Caki2 (cell line): ENCODE measurements at regions not wholly inside any gene's neighbourhood (a gene's known extent, or its start where the extent isn't known, plus 50 kb on each side); places are given as distances from the start of the nearest gene placed in this dataset.
A peak's percentile ranks its signal among the peaks of the same experiment; 100 is the strongest.

Source experiments
- DNase-seq: peaks from one replicate; pipeline ENCODE4 v3.0.0-alpha.2; 2015; ENCODE audit warnings: low read depth
- in situ Hi-C: cut with HindIII; loops from 2 replicates; pipeline ENCODE4 v1.10.0; 2016; ENCODE audit warnings: low sequenced_read_pairs, low pct_unique_long_range_greater_than_20kb, mixed read lengths

DNA sequence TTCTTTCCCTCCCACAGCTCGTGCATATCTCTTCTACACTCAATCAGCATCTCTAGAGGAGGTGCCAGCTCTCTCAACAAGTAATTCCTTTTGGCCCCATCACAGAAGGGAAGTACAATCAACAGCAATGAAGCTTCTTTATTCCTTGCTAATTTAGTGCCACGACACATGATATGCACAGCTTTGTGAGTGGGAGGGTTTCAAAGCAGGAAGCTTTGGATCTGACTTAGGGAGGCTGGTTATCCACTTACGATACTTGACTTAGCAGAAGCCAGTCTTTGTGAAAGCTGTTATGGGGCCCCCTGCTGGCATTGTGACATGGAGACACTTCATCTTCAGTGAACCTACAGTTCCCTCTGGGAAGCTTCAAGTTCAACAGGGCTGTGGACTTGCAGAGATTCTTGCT is 81.0 kb downstream of the TMEM100 start:
- in situ Hi-C loops = no loop called here
- peak; percentile 14 for DNase-seq

GRCh38 chr17:55639096-55639495 is 83.6 kb downstream of the TMEM100 start:
- in situ Hi-C loops = no loop called here

GRCh38 chr17:55635253-55635914 is 87.3 kb downstream of the TMEM100 start:
- in situ Hi-C loops = no loop called here
- DNase-seq = no peak

More at GRCh38 chr17:55639096-55639495, 83.6 kb downstream of the TMEM100 start:
- DNase-seq = no peak

DNA sequence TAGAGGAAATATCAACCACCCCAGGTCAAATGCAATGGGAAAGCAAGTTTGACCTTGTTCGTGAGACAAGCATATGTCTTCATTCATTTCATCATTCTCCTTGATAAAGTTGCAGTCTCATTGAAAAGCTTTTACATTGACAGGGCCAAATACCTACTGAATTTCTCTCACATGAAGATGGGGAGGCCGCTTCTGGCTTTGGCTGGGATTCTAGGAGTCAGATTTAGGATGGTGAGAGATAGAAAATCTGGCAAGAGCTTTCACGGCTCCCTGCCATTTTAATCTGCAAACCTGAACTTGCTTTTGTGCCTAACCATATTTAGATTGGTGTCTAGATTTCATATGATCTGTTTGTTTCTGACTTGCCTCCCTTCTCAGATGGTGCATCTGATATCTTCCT is 88.0 kb downstream of the TMEM100 start:
- DNase-seq = no peak
- in situ Hi-C loops = no loop called here

- no peak for DNase-seq
- in situ Hi-C loops = no loop called here
These were observed 89.8 kb downstream of the TMEM100 start for GRCh38 chr17:55632893-55633292.

DNA sequence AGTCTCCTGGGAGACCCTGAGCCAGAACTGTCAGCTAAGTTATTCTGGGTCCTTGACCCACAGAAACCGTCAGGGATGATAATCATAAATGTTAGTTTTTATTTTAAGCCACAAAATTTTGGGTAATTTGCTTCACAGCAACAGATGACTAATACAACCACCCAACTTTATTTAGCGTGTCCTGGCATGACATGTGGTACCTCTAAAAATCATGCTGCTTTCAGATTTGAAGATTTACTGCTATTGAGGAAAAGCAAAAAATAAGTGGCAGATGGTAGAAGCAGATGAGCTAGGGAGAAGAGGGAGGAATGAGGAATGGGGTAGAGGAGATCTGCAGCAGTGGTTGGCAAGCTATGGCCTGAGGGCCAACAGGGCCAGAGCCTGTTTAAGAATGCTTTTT is 90.4 kb downstream of the TMEM100 start:
- no peak for DNase-seq
- in situ Hi-C loops = no loop called here

GRCh38 chr17:55629995-55630394 is 92.7 kb downstream of the TMEM100 start:
- in situ Hi-C loops = no loop called here
- DNase-seq = no peak

DNA sequence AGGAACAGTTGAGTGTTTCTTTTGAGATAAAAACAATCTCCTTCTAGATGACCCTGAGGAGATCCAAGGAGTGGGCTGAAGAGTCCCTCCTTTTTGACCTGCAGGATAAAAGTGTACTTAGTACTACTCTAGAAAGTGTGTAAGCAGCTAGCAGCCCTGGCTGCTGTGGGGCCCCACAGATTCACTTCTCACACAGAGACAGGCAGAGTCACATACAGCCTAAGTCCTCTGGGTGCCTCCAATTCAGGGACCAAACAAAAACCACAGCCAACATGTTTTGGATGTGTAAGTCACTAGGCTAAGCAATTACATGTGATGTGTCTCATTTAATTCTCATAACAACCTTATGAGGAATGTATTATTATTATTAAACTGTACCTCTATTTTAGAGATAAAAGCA is 97.1 kb downstream of the TMEM100 start:
- DNase-seq = no peak
- in situ Hi-C loops = no loop called here

GRCh38 chr17:55624772-55625433 is 97.8 kb downstream of the TMEM100 start:
- in situ Hi-C loops = no loop called here
- no peak for DNase-seq

DNA sequence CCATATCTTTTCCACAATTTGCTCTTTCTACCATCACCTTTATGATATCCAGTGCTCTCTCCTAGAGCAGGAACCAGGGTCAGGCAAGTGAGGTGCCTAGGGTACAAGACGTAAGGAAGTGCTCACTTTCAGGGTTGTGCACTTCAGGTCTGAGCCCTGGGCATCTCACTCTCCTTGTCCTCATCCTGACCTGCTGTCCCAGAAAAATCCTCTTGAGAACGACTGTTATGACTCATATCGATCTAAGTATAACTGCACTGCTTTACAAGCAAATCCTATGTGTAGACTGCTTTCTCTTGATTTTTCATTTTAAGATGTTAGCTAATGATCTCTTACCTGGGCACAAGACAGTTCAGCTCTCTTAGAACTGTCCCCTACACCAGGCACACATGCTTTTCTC is 100.1 kb downstream of the TMEM100 start:
- in situ Hi-C loops = no loop called here
- DNase-seq = no peak

- in situ Hi-C loops = no loop called here
- DNase-seq = no peak
These were observed 101.7 kb downstream of the TMEM100 start for GRCh38 chr17:55620945-55621344.

DNA sequence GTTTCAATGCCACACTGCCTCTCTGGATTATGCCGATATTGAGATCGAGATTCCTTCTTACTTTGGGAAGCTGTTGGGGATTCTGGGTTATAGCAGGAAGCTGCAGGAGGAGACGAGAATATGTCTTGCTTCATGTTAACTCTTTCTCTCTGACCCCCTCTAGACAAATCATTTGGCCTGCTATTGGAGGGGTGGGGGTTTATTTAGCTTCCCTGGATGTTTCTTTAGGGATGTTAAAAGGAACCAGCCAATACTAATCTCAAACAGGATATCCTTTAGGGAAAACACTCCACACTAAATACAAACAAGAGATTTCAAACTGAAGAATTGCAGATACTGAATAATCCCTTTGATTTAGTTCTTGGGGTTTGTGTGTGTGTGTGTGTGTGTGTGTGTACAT is 102.6 kb downstream of the TMEM100 start:
- DNase-seq = no peak
- in situ Hi-C loops = no loop called here

GRCh38 chr17:55617441-55617840 is 105.2 kb downstream of the TMEM100 start:
- in situ Hi-C loops = no loop called here
- no peak for DNase-seq

- in situ Hi-C loops = no loop called here
- no peak for DNase-seq
These were observed 102.8 kb upstream of the SMIM36 start for GRCh38 chr17:55614061-55614460.

DNA sequence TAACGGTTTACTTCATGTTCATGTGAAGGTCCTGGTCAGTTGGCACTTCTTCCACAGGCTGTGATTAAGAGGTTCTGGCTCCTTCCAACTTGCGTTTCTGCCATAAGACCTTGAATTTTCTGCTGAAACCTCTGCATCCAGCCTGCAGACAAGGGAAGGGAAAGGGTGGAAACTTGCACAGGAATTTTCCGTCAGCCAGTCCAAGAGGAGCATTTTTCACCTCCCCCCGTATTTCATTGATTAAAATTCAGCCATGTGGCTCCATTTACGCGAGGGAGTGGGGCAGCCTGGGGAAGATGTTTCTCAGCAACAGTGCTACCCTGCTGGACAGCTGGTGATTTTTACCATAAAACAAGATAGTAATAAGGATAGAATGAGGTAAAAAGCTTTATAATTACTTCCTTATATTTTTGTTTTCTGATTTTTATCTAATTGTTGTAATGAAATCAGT is 101.5 kb upstream of the SMIM36 start:
- no peak for DNase-seq
- in situ Hi-C loops = no loop called here

DNA sequence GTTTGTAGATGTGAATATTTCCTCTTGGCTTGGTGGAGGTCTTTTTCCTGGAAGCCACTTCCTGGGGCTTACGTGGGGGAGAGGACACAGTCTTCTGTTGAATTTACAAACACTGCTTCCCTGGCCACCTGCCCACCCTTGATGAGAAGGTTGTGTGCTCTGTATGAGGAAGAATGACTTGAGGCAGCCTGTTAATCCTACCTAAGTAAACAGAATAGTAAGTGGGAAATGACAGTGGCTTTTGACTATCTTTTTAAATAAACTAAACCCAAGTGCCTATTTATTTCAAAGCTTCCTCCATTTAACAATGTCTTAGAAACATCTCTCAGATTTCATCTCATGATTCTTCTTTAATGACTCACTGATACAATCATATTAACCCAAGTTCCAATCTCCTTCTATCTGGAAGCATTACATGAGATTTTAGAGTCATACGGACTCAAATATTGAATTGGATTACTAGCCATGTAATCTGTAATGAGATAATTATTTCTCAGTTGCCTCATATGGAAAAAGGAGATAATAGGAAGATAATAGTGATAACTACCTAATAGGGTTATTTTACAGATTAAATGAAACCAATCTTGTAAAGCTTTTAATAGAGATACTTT is 96.6 kb upstream of the SMIM36 start:
- peak; percentile 27 for DNase-seq
- in situ Hi-C loops = no loop called here

GRCh38 chr17:55606488-55606815 is 95.2 kb upstream of the SMIM36 start:
- in situ Hi-C loops = no loop called here
- no peak for DNase-seq

GRCh38 chr17:55605705-55606487 is 94.6 kb upstream of the SMIM36 start:
- no peak for DNase-seq
- in situ Hi-C loops = no loop called here

DNA sequence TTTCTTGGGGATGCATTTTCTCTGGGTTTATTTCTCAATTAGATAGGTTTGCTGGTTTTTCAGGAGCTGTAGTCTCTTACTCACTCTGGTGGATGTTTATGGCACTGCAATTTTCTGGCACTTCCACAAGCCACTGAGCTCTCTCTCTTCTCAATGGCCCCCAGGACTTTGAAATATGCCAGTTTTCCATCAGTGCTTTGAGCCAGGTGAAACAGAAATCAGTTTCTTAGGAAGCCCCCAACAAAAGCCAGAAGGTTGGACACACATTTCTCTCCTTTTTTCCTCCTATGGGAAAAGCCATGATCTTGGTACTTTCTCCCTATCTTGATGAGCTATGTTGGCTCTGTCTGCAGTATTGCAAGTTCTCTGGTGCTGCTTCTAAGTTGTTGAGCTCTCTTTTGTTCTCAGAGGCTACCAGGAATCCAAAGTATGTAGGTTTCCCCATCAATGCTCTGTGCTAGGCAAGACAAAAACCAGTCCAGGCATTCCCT is 90.7 kb upstream of the SMIM36 start:
- DNase-seq = peak; percentile 44
- in situ Hi-C loops = no loop called here
